ENCODE measurements at regions not wholly inside any gene's neighbourhood (a gene's known extent, or its start where the extent isn't known, plus 50 kb on each side); places are given as distances from the start of the nearest gene placed in this dataset.

DNA sequence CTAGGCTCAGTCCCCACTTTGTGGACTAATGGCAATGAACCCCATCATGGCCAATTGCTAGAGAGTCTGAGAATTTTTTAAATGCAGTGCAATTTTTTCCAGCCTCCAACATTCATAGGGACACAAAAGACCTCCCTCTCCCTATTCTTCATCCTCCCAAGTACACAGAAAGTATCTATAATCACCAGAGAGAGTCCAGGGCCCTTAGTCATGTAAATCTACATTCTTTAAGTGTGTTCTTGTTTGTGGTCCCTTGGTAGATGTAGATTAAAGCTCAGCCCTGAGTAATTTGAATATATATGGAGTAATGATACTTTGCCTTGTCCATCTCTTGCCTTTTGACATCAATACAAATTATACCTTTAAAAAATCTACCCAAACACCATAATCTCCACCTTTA is 51.3 kb upstream of the ATXN3L start:
- intact Hi-C loops (cut with DNase I), result no loop called here
- Histone ChIP-seq H3K4me1 (ENCODE audit: control insufficient read depth in 2 of 3, insufficient read depth in 2 of 3, low read depth in 1 of 3, low read length in 3 of 3) (no peaks in the 10 kb centered on the region), H3K27ac (ENCODE audit: low read depth in 2 of 2, low read length in 2 of 2) (no peak overlapping the region), H3K9me3 (ENCODE audit: control insufficient read depth in 2 of 3, insufficient read depth in 1 of 3, low read length in 3 of 3) (peaks cover 0 to 1% (median 0%) of the 10 kb centered on the region in 3 donors), H3K4me3 (ENCODE audit: low read length in 3 of 3) (no peak overlapping the region), H3K9ac (ENCODE audit: low read length in 3 of 3) (no peak overlapping the region), H3K36me3 (ENCODE audit: control insufficient read depth in 2 of 3, insufficient read depth in 3 of 3, low read length in 3 of 3) (no peaks in the 10 kb centered on the region), H3K27me3 (ENCODE audit: control insufficient read depth, insufficient read depth, low read length) (peaks cover 3% of the 10 kb centered on the region)
- TF ChIP-seq, protein P1, sequence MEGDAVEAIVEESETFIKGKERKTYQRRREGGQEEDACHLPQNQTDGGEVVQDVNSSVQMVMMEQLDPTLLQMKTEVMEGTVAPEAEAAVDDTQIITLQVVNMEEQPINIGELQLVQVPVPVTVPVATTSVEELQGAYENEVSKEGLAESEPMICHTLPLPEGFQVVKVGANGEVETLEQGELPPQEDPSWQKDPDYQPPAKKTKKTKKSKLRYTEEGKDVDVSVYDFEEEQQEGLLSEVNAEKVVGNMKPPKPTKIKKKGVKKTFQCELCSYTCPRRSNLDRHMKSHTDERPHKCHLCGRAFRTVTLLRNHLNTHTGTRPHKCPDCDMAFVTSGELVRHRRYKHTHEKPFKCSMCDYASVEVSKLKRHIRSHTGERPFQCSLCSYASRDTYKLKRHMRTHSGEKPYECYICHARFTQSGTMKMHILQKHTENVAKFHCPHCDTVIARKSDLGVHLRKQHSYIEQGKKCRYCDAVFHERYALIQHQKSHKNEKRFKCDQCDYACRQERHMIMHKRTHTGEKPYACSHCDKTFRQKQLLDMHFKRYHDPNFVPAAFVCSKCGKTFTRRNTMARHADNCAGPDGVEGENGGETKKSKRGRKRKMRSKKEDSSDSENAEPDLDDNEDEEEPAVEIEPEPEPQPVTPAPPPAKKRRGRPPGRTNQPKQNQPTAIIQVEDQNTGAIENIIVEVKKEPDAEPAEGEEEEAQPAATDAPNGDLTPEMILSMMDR (IDR thresholded peaks at IDR 0.05; ENCODE audit: borderline replicate concordance, extremely low read depth, insufficient read depth), result no peak
- no peak for FAIRE-seq
- no peak for DNase-seq

GRCh38 chrX:13370713-13371112 is 50.9 kb upstream of the ATXN3L start:
- TF ChIP-seq, protein P1 (IDR thresholded peaks at IDR 0.05; ENCODE audit: borderline replicate concordance, extremely low read depth, insufficient read depth), result no peak
- no peaks in the 10 kb centered on the region for H3K4me1 ChIP-seq (ENCODE audit: control insufficient read depth in 2 of 3, insufficient read depth in 2 of 3, low read depth in 1 of 3, low read length in 3 of 3)
- FAIRE-seq, result no peak
- no peak overlapping the region for H3K9ac ChIP-seq (ENCODE audit: low read length in 3 of 3)
- no peak overlapping the region for H3K4me3 ChIP-seq (ENCODE audit: low read length in 3 of 3)
- peaks cover 0 to 1% (median 0%) of the 10 kb centered on the region in 3 donors for H3K9me3 ChIP-seq (ENCODE audit: control insufficient read depth in 2 of 3, insufficient read depth in 1 of 3, low read length in 3 of 3)
- H3K27me3 ChIP-seq (ENCODE audit: control insufficient read depth, insufficient read depth, low read length), result peaks cover 3% of the 10 kb centered on the region
- no peak overlapping the region for H3K27ac ChIP-seq (ENCODE audit: low read depth in 2 of 2, low read length in 2 of 2)
- DNase-seq, result no peak
- intact Hi-C loops (cut with DNase I), result no loop called here
- H3K36me3 ChIP-seq (ENCODE audit: control insufficient read depth in 2 of 3, insufficient read depth in 3 of 3, low read length in 3 of 3), result no peaks in the 10 kb centered on the region
